H9 (cell line): ENCODE measurements at regions not wholly inside any gene's neighbourhood (a gene's known extent, or its start where the extent isn't known, plus 50 kb on each side); places are given as distances from the start of the nearest gene placed in this dataset.

Source experiments
- DNase-seq: peaks from one replicate; pipeline ENCODE4 v3.0.0-alpha.2; 2017
- H2AFZ ChIP-seq: one replicate; pipeline ENCODE4 v1.6.1; 2013; ENCODE audit warnings: mild to moderate bottlenecking, low read length, control low read depth, moderate library complexity
- H2AK5ac ChIP-seq: 2 replicates; pipeline ENCODE4 v1.6.1; 2013; ENCODE audit warnings: low read length, control low read depth, mixed read lengths; ENCODE audit not compliant: insufficient read length
- H2BK120ac ChIP-seq: one replicate; pipeline ENCODE4 v1.6.1; 2013; ENCODE audit warnings: low read depth, mild to moderate bottlenecking, low read length, control low read depth, inconsistent platforms; ENCODE audit not compliant: poor library complexity, severe bottlenecking
- H2BK12ac ChIP-seq: 2 replicates; pipeline ENCODE4 v1.6.1; 2013; ENCODE audit warnings: low read length, control low read depth, mixed read lengths, low read depth; ENCODE audit not compliant: insufficient read length
- H2BK15ac ChIP-seq: 2 replicates; pipeline ENCODE4 v1.6.1; 2013; ENCODE audit warnings: low read depth, low read length, control low read depth
- H2BK20ac ChIP-seq: one replicate; pipeline ENCODE4 v1.6.1; 2013; ENCODE audit warnings: low read depth, mild to moderate bottlenecking, low read length, control low read depth, inconsistent platforms; ENCODE audit not compliant: poor library complexity, severe bottlenecking
- H2BK5ac ChIP-seq: 2 replicates; pipeline ENCODE4 v1.6.1; 2013; ENCODE audit warnings: low read length, control low read depth, mixed read lengths; ENCODE audit not compliant: insufficient read length
- H3K14ac ChIP-seq: 2 replicates; pipeline ENCODE4 v1.6.1; 2013; ENCODE audit warnings: low read length, control low read depth; ENCODE audit not compliant: insufficient read depth
- H3K18ac ChIP-seq: 2 replicates; pipeline ENCODE4 v1.6.1; 2013; ENCODE audit warnings: low read depth, mild to moderate bottlenecking, mixed read lengths, low read length, control low read depth; ENCODE audit not compliant: insufficient read length
- H3K23ac ChIP-seq: 2 replicates; pipeline ENCODE4 v1.6.1; 2013; ENCODE audit warnings: low read length, control low read depth, mixed read lengths, low read depth; ENCODE audit not compliant: insufficient read length
- H3K23me2 ChIP-seq: 2 replicates; pipeline ENCODE4 v1.6.1; 2013; ENCODE audit warnings: low read depth, mild to moderate bottlenecking, mixed read lengths, low read length, control low read depth; ENCODE audit not compliant: insufficient read length, poor library complexity, severe bottlenecking
- H3K27ac ChIP-seq: 2 replicates; pipeline ENCODE4 v1.5.1; 2013; ENCODE audit warnings: low read length, control low read depth, mixed read lengths, low read depth; ENCODE audit not compliant: insufficient read length
- H3K27me3 ChIP-seq: 2 replicates; pipeline ENCODE4 v1.6.1; 2013; ENCODE audit warnings: low read length, control low read depth, inconsistent platforms; ENCODE audit not compliant: insufficient read depth
- H3K4ac ChIP-seq: 2 replicates; pipeline ENCODE4 v1.6.1; 2013; ENCODE audit warnings: low read depth, mild to moderate bottlenecking, control low read depth, inconsistent platforms, low read length, moderate library complexity
- H3K4me1 ChIP-seq: 2 replicates; pipeline ENCODE4 v1.6.1; 2013; ENCODE audit warnings: low read length, control low read depth, inconsistent platforms; ENCODE audit not compliant: insufficient read depth
- H3K4me2 ChIP-seq: 2 replicates; pipeline ENCODE4 v1.6.1; 2013; ENCODE audit warnings: low read length, control low read depth, mixed read lengths; ENCODE audit not compliant: insufficient read length, insufficient read depth
- H3K56ac ChIP-seq: 2 replicates; pipeline ENCODE4 v1.6.1; 2013; ENCODE audit warnings: low read depth, mild to moderate bottlenecking, mixed read lengths, low read length, control low read depth; ENCODE audit not compliant: insufficient read length
- H3K79me1 ChIP-seq: 2 replicates; pipeline ENCODE4 v1.6.1; 2013; ENCODE audit warnings: low read depth, mild to moderate bottlenecking, moderate library complexity, low read length, control low read depth, inconsistent platforms; ENCODE audit not compliant: insufficient read depth, poor library complexity, severe bottlenecking
- H3K79me2 ChIP-seq: 2 replicates; pipeline ENCODE4 v1.6.1; 2013; ENCODE audit warnings: low read length, control low read depth, inconsistent platforms; ENCODE audit not compliant: insufficient read depth
- H3K9ac ChIP-seq: 2 replicates; pipeline ENCODE4 v1.6.1; 2013; ENCODE audit warnings: low read length, control low read depth, mixed read lengths; ENCODE audit not compliant: insufficient read length; ENCODE audit errors: extremely low read depth
- H3K9me3 ChIP-seq: one replicate; pipeline ENCODE4 v1.6.1; 2013; ENCODE audit warnings: low read depth, low read length, inconsistent platforms; ENCODE audit not compliant: control insufficient read depth
- H3T11ph ChIP-seq: one replicate; pipeline ENCODE4 v1.6.1; 2013; ENCODE audit warnings: mild to moderate bottlenecking, low read length, control low read depth, inconsistent platforms
- H4K20me1 ChIP-seq: one replicate; pipeline ENCODE4 v1.6.1; 2013; ENCODE audit not compliant: control insufficient read depth, insufficient read length, insufficient read depth
- H4K5ac ChIP-seq: 2 replicates; pipeline ENCODE4 v1.6.1; 2013; ENCODE audit warnings: low read depth, mild to moderate bottlenecking, mixed read lengths, low read length, control low read depth; ENCODE audit not compliant: insufficient read length
- H4K8ac ChIP-seq: replicated peaks from 2 replicates; pipeline ENCODE4 v1.6.1; 2013; ENCODE audit warnings: low read length, control low read depth, mixed read lengths, low read depth; ENCODE audit not compliant: insufficient read length
- H4K91ac ChIP-seq: 2 replicates; pipeline ENCODE4 v1.6.1; 2013; ENCODE audit warnings: low read depth, mild to moderate bottlenecking, moderate library complexity, mixed read lengths, low read length, control low read depth; ENCODE audit not compliant: insufficient read length
- H3K27ac Mint-ChIP-seq, 3 experiments: 2 replicates in 2 of 3; 3 replicates in 1 of 3; pipeline ENCODE4 v1.8.0; 2020 to 2021; ENCODE audit warnings: mixed read lengths in 3 of 3, mild to moderate bottlenecking in 1 of 3, moderate library complexity in 1 of 3
- H3K27me3 Mint-ChIP-seq: 2 replicates; pipeline ENCODE4 v1.8.0; 2021; ENCODE audit warnings: low read depth, mild to moderate bottlenecking, moderate library complexity, mixed read lengths
- H3K36me3 Mint-ChIP-seq, 3 experiments: 2 replicates in 2 of 3; 3 replicates in 1 of 3; pipeline ENCODE4 v1.8.0; 2020 to 2021; ENCODE audit warnings: low read depth in 3 of 3, mixed read lengths in 3 of 3; ENCODE audit not compliant: insufficient read depth in 1 of 3
- H3K4me1 Mint-ChIP-seq, 2 experiments: 2 replicates each; pipeline ENCODE4 v1.8.0; 2020; ENCODE audit warnings: mixed read lengths in 2 of 2
- H3K4me3 Mint-ChIP-seq, 2 experiments: 2 replicates in 1 of 2; 3 replicates in 1 of 2; pipeline ENCODE4 v1.8.0; 2020 to 2021; ENCODE audit warnings: mild to moderate bottlenecking in 2 of 2, mixed read lengths in 2 of 2, moderate library complexity in 1 of 2
- H3K9me3 Mint-ChIP-seq, 2 experiments: 2 replicates in 1 of 2; 3 replicates in 1 of 2; pipeline ENCODE4 v1.8.0; 2020; ENCODE audit warnings: mild to moderate bottlenecking in 2 of 2, mixed read lengths in 2 of 2, moderate library complexity in 1 of 2
- CTCF ChIP-seq: fragments of 200-600 bp; sonication (generic); conservative IDR thresholded peaks from 3 replicates; pipeline ENCODE4 v1.8.0; 2021; ENCODE audit warnings: antibody characterized with exemption, mild to moderate bottlenecking
- WGBS: extraction: QIAGEN DNeasy Blood & Tissue Kit; methylation state at CpG from one replicate; pipeline ENCODE4 v1.1.7; 2013; ENCODE audit warnings: missing lambda C conversion rate, low lambda C conversion rate, mixed read lengths; ENCODE audit not compliant: insufficient read length; ENCODE audit errors: extremely low coverage; 5-methylcytosine and 5-hydroxymethylcytosine counted together

GRCh38 chr6:54020334-54020733, 90.9 kb upstream of the MLIP start:
- Histone ChIP-seq H2AFZ (no peak overlapping the region), H4K20me1 (no peaks in the 10 kb centered on the region)
- no CpG with 5 or more reads among the region's 3 CpGs for WGBS

More at GRCh38 chr6:54020334-54020733, 90.9 kb upstream of the MLIP start:
- Mint-ChIP-seq H3K27ac (no peak overlapping the region), H3K4me1 (no peaks in the 10 kb centered on the region), H3K4me3 (no peak overlapping the region), H3K36me3 (no peaks in the 10 kb centered on the region), H3K27me3 (no peaks in the 10 kb centered on the region), H3K9me3 (no peaks in the 10 kb centered on the region)
- H3K23ac ChIP-seq = no peak overlapping the region
- no peak overlapping the region for H4K5ac ChIP-seq
- H3K18ac ChIP-seq = no peak overlapping the region
- H4K91ac ChIP-seq = no peak overlapping the region
- no peak overlapping the region for H2BK120ac ChIP-seq
- no peak overlapping the region for H2BK5ac ChIP-seq
- no peak overlapping the region for H3T11ph ChIP-seq
- no peak overlapping the region for H2BK15ac ChIP-seq
- no peak overlapping the region for H2AK5ac ChIP-seq
- no peaks in the 10 kb centered on the region for H3K4me1 ChIP-seq
- H2BK12ac ChIP-seq = no peak overlapping the region
- H3K56ac ChIP-seq = no peak overlapping the region
- no peak for DNase-seq
- no peaks in the 10 kb centered on the region for H3K79me1 ChIP-seq
- H3K23me2 ChIP-seq = no peaks in the 10 kb centered on the region
- no peaks in the 10 kb centered on the region for H3K27me3 ChIP-seq
- TF ChIP-seq CTCF = no peak
- H2BK20ac ChIP-seq = no peak overlapping the region
- H3K9ac ChIP-seq = no peak overlapping the region
- no peaks in the 10 kb centered on the region for H3K79me2 ChIP-seq
- H3K4ac ChIP-seq = no peak overlapping the region
- no peaks in the 10 kb centered on the region for H3K9me3 ChIP-seq
- H3K27ac ChIP-seq = no peak overlapping the region
- H4K8ac ChIP-seq = no peak overlapping the region
- no peak overlapping the region for H3K4me2 ChIP-seq
- no peak overlapping the region for H3K14ac ChIP-seq
